Activated CD4-positive, alpha-beta T cell treated with anti-CD3 and anti-CD28 coated beads, Interleukin-2, amount 10 ng/mL, durations not matched to agents 24 days and 14 days (primary cell): ENCODE measurements at regions not wholly inside any gene's neighbourhood (a gene's known extent, or its start where the extent isn't known, plus 50 kb on each side); places are given as distances from the start of the nearest gene placed in this dataset.

ENCODE experiments used
- DNase-seq: peaks from one replicate; pipeline ENCODE4 v3.0.0; 2022
- H3K27ac Mint-ChIP-seq: one replicate; pipeline ENCODE4 v1.8.0; 2022; ENCODE audit warnings: mild to moderate bottlenecking, mixed read lengths
- H3K27me3 Mint-ChIP-seq: one replicate; pipeline ENCODE4 v1.8.0; 2022; ENCODE audit warnings: mixed read lengths
- H3K36me3 Mint-ChIP-seq: one replicate; pipeline ENCODE4 v1.8.0; 2022; ENCODE audit warnings: low read depth, mild to moderate bottlenecking, mixed read lengths
- H3K4me1 Mint-ChIP-seq: one replicate; pipeline ENCODE4 v1.8.0; 2021; ENCODE audit warnings: mixed read lengths
- H3K4me3 Mint-ChIP-seq: one replicate; pipeline ENCODE4 v1.8.0; 2022; ENCODE audit warnings: mild to moderate bottlenecking, moderate library complexity, mixed read lengths
- H3K9me3 Mint-ChIP-seq: one replicate; pipeline ENCODE4 v1.8.0; 2021; ENCODE audit warnings: mixed read lengths
- intact Hi-C: fragments of 100-400 bp; cut with micrococcal nuclease; formaldehyde crosslinking; loops from one replicate; pipeline ENCODE4 v1.15.1; 2023

- H3K27me3 Mint-ChIP-seq: no peaks in the 10 kb centered on the region
- H3K4me1 Mint-ChIP-seq: no peaks in the 10 kb centered on the region
- intact Hi-C loops: no loop called here
- peaks cover 3% of the 10 kb centered on the region for H3K9me3 Mint-ChIP-seq
- H3K36me3 Mint-ChIP-seq: no peaks in the 10 kb centered on the region
- H3K4me3 Mint-ChIP-seq: no peak overlapping the region
- H3K27ac Mint-ChIP-seq: no peak overlapping the region
- DNase-seq: no peak
Observed at GRCh38 chr16:5479926-5480325, 382.3 kb upstream of the EEF2KMT start.

DNA sequence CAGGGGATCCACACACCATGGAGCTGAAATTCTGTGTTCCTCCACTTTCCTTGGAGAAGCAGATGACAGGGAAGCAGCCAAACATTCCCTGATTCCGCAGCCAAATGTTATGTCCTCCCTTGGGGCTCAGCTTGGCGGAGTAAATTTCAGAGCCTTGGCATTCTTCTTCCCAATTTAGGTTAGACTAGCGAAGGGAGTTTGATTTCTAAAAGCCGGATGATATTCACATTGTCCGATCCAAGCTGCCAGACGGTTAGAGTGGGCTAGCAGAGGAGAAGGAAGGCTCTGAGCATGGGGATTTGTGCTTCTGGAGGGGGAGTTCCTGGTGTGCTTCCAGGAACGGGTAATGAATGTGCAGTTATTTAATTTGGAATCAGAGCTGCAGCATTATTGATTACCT, 380.4 kb upstream of the EEF2KMT start:
- DNase-seq: no peak
- no peaks in the 10 kb centered on the region for H3K9me3 Mint-ChIP-seq
- no peak overlapping the region for H3K4me3 Mint-ChIP-seq
- H3K4me1 Mint-ChIP-seq: no peaks in the 10 kb centered on the region
- H3K27me3 Mint-ChIP-seq: no peaks in the 10 kb centered on the region
- H3K36me3 Mint-ChIP-seq: no peaks in the 10 kb centered on the region
- no peak overlapping the region for H3K27ac Mint-ChIP-seq
- intact Hi-C loops: no loop called here

DNA sequence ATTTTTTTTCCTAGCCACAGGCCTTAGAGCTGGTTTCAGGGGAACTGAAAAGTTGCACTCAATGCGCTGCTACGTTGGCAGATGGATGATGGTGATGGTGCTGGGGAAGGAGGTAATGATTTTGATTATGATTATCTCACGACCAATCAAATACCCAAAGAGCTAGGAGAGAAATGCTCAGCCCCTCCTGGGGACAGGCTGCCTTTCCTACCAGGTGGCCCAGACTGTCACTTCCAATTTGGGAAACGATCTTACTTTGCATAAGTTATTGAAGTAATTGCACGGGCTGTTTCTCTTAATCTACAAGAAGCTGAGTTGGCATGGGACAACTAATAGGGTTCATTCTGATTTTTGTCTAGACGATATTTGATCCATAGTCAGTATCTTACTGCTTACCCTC, 379.7 kb upstream of the EEF2KMT start:
- intact Hi-C loops: no loop called here
- H3K36me3 Mint-ChIP-seq: no peaks in the 10 kb centered on the region
- no peak overlapping the region for H3K27ac Mint-ChIP-seq
- H3K4me3 Mint-ChIP-seq: no peak overlapping the region
- no peaks in the 10 kb centered on the region for H3K9me3 Mint-ChIP-seq
- H3K4me1 Mint-ChIP-seq: no peaks in the 10 kb centered on the region
- DNase-seq: no peak
- no peaks in the 10 kb centered on the region for H3K27me3 Mint-ChIP-seq

DNA sequence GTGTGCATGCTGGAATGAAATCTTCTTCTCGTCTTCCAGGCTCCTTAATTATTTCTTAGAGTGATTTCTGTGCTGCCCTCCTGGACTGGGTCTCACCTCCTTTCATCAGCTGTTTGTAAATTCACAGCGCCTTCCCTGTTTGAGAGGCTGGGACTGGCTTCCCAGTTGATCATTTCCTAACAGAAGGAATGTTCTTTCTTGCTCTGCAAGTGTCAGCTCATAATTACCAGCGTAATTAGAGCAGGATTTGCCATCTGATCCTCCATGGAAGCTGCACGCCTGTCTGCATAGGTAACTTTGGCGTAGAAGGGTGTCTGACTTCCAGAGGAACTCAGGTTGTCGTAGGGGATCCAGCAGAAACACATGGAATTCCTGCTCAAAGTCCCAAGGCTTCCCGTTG, 375.0 kb upstream of the EEF2KMT start:
- Mint-ChIP-seq H3K27me3 (no peaks in the 10 kb centered on the region), H3K36me3 (no peaks in the 10 kb centered on the region), H3K27ac (no peak overlapping the region), H3K4me1 (no peaks in the 10 kb centered on the region), H3K4me3 (no peak overlapping the region), H3K9me3 (no peaks in the 10 kb centered on the region)
- no peak for DNase-seq
- intact Hi-C loops: no loop called here

DNA sequence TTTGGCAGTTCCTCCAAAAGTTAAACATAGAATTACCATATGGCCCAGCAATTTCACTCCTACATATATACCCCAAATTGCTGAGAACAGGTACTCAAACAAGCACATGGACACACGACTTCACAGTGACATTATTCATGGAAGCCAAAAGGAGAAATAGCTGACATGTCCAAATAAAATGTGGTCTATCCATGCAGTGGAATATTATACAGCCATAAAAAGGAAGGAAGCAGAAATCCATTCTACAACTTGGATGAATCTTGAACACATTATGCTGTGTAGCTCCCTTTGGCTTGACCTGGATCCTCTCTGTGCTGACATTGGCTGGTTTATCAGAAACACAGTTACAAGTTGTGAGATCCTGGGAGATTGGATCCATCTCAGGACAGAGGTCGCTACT, 370.9 kb upstream of the EEF2KMT start:
- Mint-ChIP-seq H3K4me1 (no peaks in the 10 kb centered on the region), H3K4me3 (no peak overlapping the region), H3K27me3 (no peaks in the 10 kb centered on the region), H3K27ac (no peak overlapping the region), H3K9me3 (no peaks in the 10 kb centered on the region), H3K36me3 (no peaks in the 10 kb centered on the region)
- DNase-seq: no peak
- intact Hi-C loops: no loop called here

- Mint-ChIP-seq H3K36me3 (no peaks in the 10 kb centered on the region), H3K27me3 (no peaks in the 10 kb centered on the region), H3K9me3 (no peaks in the 10 kb centered on the region), H3K4me3 (no peak overlapping the region), H3K27ac (no peak overlapping the region), H3K4me1 (no peaks in the 10 kb centered on the region)
- no peak for DNase-seq
- intact Hi-C loops: no loop called here
Observed at GRCh38 chr16:5467552-5467951, 370.0 kb upstream of the EEF2KMT start.

DNA sequence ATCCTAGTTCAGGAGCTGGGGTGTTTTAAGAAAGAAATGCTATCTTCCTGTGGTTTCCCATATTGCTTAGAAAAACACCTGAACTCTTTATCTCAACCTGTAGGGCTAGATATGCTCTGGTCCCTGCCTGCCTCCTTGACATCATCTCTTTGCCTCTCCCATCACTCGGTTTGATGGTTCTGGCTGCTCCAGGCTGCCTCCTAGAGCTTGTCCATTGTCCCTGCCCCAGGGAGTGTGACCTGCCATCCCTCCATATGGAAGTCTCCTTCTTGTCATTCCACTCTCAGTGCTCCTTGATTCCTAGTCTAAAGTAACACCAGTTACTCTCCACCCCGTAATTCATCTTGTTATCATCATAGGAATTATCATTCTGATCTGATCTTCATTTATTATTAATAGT, 369.0 kb upstream of the EEF2KMT start:
- Mint-ChIP-seq H3K9me3 (no peaks in the 10 kb centered on the region), H3K27ac (no peak overlapping the region), H3K27me3 (no peaks in the 10 kb centered on the region), H3K4me1 (no peaks in the 10 kb centered on the region), H3K36me3 (no peaks in the 10 kb centered on the region), H3K4me3 (no peak overlapping the region)
- intact Hi-C loops: no loop called here
- DNase-seq: no peak

DNA sequence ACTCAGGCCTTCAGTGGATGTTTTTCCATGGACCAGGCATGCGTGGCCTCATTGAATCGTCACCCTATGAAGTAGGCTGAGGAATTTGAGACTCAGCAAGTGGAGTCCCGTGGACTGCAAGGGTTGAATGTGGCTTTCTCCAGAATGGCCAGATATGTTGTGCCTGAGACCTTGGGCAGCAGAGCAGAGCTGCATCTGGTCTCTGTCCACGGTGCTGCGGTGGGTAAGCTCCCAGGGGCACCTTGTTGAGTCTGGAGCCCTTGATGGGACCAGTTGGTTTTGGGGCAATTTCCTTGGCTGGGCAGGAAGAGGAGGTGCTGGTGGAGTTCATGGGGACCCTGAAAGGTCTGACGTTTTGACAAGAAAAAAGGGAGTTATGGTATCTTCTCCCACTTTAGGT, 368.1 kb upstream of the EEF2KMT start:
- Mint-ChIP-seq H3K9me3 (no peaks in the 10 kb centered on the region), H3K36me3 (no peaks in the 10 kb centered on the region), H3K27me3 (no peaks in the 10 kb centered on the region), H3K4me1 (no peaks in the 10 kb centered on the region), H3K27ac (no peak overlapping the region), H3K4me3 (no peak overlapping the region)
- intact Hi-C loops: no loop called here
- DNase-seq: no peak

GRCh38 chr16:5463820-5464219, 366.2 kb upstream of the EEF2KMT start:
- no peaks in the 10 kb centered on the region for H3K36me3 Mint-ChIP-seq
- H3K27ac Mint-ChIP-seq: no peak overlapping the region
- no peaks in the 10 kb centered on the region for H3K4me1 Mint-ChIP-seq
- H3K27me3 Mint-ChIP-seq: no peaks in the 10 kb centered on the region
- no peaks in the 10 kb centered on the region for H3K9me3 Mint-ChIP-seq
- intact Hi-C loops: no loop called here
- no peak for DNase-seq
- no peak overlapping the region for H3K4me3 Mint-ChIP-seq

DNA sequence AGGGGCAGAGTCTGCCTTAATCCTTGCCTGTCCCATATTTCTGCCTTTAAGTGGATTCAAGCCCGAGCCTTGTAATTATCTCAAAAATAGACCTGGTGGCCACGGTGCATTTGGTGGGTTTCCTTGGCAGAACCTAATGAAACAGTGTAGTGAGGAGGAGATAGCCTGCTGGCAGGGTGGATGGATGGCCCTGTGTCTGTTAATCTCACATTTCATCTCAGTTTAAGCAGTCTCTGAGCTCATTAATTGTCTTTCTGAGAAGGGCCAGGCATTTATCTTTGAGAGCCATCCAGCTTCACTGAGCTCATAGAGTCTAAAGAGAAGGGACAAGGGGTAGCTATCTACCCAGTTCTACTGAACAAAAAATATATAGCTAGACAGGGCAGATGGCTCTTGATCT, 364.0 kb upstream of the EEF2KMT start:
- Mint-ChIP-seq H3K4me3 (no peak overlapping the region), H3K27ac (no peak overlapping the region), H3K4me1 (no peaks in the 10 kb centered on the region), H3K9me3 (no peaks in the 10 kb centered on the region), H3K27me3 (no peaks in the 10 kb centered on the region), H3K36me3 (no peaks in the 10 kb centered on the region)
- DNase-seq: no peak
- intact Hi-C loops: no loop called here

DNA sequence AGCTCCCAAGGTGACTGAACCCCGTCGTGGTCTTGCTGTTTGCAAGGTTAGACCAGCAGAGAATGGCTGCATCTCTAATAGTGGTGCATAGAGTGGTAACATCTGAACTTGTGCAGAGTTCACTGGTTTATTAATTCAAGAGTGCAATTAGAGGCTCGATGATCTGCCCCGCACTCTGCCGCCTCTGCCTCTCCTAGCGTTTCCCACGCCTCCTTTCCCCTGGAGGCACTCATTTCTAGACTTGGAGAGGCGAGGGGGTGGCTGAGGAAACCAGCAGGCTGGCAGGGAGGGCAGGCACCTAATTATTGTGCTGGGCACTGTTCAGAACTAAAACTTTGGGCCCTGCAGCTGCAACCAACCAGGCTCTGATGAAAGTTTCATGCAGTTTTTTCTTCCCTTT, 363.5 kb upstream of the EEF2KMT start:
- intact Hi-C loops: no loop called here
- Mint-ChIP-seq H3K4me3 (no peak overlapping the region), H3K27me3 (no peaks in the 10 kb centered on the region), H3K4me1 (no peaks in the 10 kb centered on the region), H3K9me3 (no peaks in the 10 kb centered on the region), H3K36me3 (no peaks in the 10 kb centered on the region), H3K27ac (no peak overlapping the region)
- DNase-seq: no peak

DNA sequence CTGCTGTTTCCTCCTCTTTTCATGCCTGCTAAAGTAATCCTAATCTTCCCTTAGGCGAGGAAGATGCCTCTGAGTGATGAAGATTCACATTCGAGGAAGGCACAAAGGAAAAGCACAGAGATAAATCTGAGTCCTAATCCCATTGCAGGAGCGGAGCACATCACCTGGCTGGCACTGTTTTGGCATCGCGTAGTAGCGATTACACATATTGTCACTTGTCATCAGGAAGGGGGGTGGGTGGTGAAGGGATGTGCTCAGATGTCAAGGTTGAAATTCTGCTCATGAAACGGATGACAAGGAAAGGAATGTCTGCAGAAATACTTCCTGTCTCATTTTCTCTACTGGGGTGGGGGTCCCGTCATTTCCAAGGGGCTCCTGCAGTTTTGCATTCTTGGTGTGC, 363.1 kb upstream of the EEF2KMT start:
- H3K27me3 Mint-ChIP-seq: no peaks in the 10 kb centered on the region
- no peaks in the 10 kb centered on the region for H3K9me3 Mint-ChIP-seq

GRCh38 chr16:5459863-5460262, 362.3 kb upstream of the EEF2KMT start:
- Mint-ChIP-seq H3K36me3 (no peaks in the 10 kb centered on the region), H3K4me3 (no peak overlapping the region), H3K27ac (no peak overlapping the region), H3K4me1 (no peaks in the 10 kb centered on the region), H3K27me3 (no peaks in the 10 kb centered on the region), H3K9me3 (no peaks in the 10 kb centered on the region)
- intact Hi-C loops: no loop called here
- no peak for DNase-seq

More for the DNA sequence above, 363.1 kb upstream of the EEF2KMT start:
- no peak for DNase-seq
- Mint-ChIP-seq H3K4me3 (no peak overlapping the region), H3K4me1 (no peaks in the 10 kb centered on the region), H3K27ac (no peak overlapping the region), H3K36me3 (no peaks in the 10 kb centered on the region)
- intact Hi-C loops: no loop called here

DNA sequence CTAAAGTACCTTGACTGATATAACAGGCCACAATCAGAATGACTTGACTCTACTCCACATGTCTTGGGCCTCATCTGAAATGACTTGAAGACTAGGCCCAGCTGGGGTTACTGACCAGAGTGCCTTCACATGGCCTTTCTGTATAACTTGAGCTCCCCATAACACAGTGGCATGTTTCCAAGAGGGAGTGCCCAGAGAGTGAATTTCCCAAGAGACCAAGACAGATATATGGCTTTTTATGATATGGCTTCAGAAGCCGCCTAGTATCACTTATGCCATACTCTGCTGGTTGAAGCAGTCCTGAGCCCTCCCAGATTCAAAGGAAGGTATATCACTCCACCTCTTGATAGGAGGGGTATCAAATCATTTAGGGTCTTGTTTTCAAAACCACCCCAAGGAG, 357.5 kb upstream of the EEF2KMT start:
- H3K36me3 Mint-ChIP-seq: no peaks in the 10 kb centered on the region
- no peaks in the 10 kb centered on the region for H3K9me3 Mint-ChIP-seq
- no peaks in the 10 kb centered on the region for H3K4me1 Mint-ChIP-seq
- no peak for DNase-seq
- H3K27ac Mint-ChIP-seq: no peak overlapping the region
- H3K27me3 Mint-ChIP-seq: no peaks in the 10 kb centered on the region
- no peak overlapping the region for H3K4me3 Mint-ChIP-seq
- intact Hi-C loops: no loop called here

GRCh38 chr16:5454349-5454748, 356.8 kb upstream of the EEF2KMT start:
- Mint-ChIP-seq H3K9me3 (no peaks in the 10 kb centered on the region), H3K4me3 (no peak overlapping the region)

GRCh38 chr16:5451641-5452040, 354.0 kb upstream of the EEF2KMT start:
- intact Hi-C loops: no loop called here
- Mint-ChIP-seq H3K4me1 (no peaks in the 10 kb centered on the region), H3K4me3 (no peak overlapping the region), H3K27ac (no peak overlapping the region), H3K36me3 (no peaks in the 10 kb centered on the region), H3K27me3 (no peaks in the 10 kb centered on the region), H3K9me3 (no peaks in the 10 kb centered on the region)
- DNase-seq: no peak

More at GRCh38 chr16:5454349-5454748, 356.8 kb upstream of the EEF2KMT start:
- intact Hi-C loops: no loop called here
- H3K4me1 Mint-ChIP-seq: no peaks in the 10 kb centered on the region
- H3K36me3 Mint-ChIP-seq: no peaks in the 10 kb centered on the region
- DNase-seq: no peak
- H3K27me3 Mint-ChIP-seq: no peaks in the 10 kb centered on the region
- no peak overlapping the region for H3K27ac Mint-ChIP-seq
